ENCODE measurements at regions not wholly inside any gene's neighbourhood (a gene's known extent, or its start where the extent isn't known, plus 50 kb on each side); places are given as distances from the start of the nearest gene placed in this dataset.

- TF ChIP-seq, protein P1, sequence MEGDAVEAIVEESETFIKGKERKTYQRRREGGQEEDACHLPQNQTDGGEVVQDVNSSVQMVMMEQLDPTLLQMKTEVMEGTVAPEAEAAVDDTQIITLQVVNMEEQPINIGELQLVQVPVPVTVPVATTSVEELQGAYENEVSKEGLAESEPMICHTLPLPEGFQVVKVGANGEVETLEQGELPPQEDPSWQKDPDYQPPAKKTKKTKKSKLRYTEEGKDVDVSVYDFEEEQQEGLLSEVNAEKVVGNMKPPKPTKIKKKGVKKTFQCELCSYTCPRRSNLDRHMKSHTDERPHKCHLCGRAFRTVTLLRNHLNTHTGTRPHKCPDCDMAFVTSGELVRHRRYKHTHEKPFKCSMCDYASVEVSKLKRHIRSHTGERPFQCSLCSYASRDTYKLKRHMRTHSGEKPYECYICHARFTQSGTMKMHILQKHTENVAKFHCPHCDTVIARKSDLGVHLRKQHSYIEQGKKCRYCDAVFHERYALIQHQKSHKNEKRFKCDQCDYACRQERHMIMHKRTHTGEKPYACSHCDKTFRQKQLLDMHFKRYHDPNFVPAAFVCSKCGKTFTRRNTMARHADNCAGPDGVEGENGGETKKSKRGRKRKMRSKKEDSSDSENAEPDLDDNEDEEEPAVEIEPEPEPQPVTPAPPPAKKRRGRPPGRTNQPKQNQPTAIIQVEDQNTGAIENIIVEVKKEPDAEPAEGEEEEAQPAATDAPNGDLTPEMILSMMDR (conservative IDR thresholded peaks at IDR 0.05; ENCODE audit: low read length) = no peak
- no peak for TF ChIP-seq EZH2phosphoT487 (IDR thresholded peaks at IDR 0.05; ENCODE audit: borderline replicate concordance)
Measured at GRCh38 chr4:19850909-19851308, 400.8 kb upstream of the SLIT2 start.

Data from Loucy (cell line).